22Rv1 (cell line): ENCODE measurements at regions not wholly inside any gene's neighbourhood (a gene's known extent, or its start where the extent isn't known, plus 50 kb on each side); places are given as distances from the start of the nearest gene placed in this dataset.

Experiments
- H3K27ac ChIP-seq: fragments of 450-650 bp; 2 replicates; pipeline ENCODE4 v1.5.1; 2017
- ZFX ChIP-seq: fragments of 450-650 bp; IDR thresholded peaks from 2 replicates; pipeline ENCODE4 v1.6.1; 2017; ENCODE audit warnings: antibody characterized with exemption, borderline replicate concordance
- TF ChIP-seq, protein P1 (sequence below): fragments of 450-650 bp; IDR thresholded peaks from 2 replicates; pipeline ENCODE4 v1.5.1; 2017; ENCODE audit warnings: mild to moderate bottlenecking

DNA sequence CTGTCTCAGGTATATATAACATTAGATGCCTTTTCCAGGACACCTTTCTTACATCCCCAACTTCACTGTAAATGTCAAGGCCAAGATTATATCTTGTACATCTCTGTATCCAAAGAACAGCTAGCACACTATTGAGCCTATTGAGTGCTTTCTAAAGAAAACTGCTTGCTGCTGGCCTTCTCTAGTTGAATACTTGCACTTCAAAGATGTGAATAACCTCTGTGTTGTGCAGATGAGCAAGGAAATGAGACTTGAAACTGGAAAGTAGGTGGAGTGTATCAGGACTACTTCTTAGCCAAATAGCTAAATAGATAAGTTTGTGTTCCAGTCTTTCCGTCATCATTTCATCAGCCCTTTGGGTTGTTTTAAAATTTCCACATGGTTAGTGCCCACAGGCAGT lies 704.4 kb upstream of the AMOT start:
- TF ChIP-seq, protein P1, sequence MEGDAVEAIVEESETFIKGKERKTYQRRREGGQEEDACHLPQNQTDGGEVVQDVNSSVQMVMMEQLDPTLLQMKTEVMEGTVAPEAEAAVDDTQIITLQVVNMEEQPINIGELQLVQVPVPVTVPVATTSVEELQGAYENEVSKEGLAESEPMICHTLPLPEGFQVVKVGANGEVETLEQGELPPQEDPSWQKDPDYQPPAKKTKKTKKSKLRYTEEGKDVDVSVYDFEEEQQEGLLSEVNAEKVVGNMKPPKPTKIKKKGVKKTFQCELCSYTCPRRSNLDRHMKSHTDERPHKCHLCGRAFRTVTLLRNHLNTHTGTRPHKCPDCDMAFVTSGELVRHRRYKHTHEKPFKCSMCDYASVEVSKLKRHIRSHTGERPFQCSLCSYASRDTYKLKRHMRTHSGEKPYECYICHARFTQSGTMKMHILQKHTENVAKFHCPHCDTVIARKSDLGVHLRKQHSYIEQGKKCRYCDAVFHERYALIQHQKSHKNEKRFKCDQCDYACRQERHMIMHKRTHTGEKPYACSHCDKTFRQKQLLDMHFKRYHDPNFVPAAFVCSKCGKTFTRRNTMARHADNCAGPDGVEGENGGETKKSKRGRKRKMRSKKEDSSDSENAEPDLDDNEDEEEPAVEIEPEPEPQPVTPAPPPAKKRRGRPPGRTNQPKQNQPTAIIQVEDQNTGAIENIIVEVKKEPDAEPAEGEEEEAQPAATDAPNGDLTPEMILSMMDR = no peak
- no peak for TF ChIP-seq ZFX
- no peak overlapping the region for H3K27ac ChIP-seq

DNA sequence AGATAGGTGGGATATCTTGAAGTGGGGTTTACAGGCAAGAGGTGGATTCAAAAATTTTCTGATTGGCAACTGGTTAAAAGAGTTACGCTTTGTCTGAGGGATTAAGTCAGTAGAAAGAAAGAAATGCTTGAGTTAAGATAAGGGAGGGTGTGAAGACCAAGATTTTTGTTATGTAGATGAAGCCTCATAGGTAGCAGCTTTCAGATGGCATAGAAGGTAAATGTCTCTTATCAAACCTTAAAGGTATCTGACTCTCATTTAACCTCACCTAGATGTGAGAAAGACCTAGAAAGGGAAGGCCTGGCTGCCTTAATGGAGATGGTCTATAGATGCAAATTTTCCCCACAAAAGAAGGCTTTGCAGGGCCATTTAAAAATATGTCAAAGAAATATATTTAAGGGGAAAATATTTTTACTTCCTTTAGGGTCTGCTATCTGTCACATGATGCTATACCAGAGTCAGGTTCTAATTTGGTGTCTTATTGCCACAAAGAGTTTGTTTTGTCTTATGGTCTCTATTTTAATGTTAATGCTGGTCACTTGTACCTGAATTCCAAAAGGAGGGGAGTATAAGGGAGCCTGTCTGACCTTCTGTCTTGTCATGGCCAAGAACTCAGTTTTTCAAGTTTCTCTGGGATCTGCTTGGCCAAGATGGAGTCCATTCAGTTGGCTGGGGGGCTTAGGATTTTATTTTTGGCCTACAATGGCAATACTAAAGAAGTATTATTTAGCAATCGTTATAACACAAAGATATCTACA lies 699.1 kb upstream of the AMOT start:
- no peak overlapping the region for H3K27ac ChIP-seq
- TF ChIP-seq, protein P1 = no peak
- TF ChIP-seq ZFX = no peak

DNA sequence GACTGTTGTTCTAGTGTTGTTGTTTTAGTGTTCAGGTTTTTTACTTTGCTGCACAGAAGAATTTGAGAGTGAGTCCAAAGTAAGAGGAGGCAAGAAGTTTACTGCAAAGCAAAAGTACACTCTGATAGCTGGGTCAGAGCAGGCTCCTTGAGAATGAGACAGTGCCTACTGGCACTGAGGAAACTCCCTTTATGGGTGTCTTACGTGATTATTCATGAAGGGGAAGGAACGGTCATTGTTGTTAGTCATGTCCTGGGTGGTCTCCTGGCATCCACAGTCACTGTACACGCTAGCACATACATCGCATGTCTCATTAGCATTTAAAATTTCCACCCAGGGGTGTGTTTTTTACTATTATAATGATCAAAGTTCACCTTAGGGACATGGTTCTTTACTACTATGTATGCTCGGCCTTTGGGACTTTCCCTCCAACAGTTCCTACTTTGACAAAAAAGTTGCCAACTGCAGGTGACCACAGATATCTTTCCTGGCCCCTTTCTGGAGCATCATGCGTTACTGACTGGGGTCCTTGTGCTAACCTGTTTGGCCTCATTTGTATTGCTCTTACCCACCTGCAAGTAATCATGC lies 688.9 kb upstream of the AMOT start:
- no peak overlapping the region for H3K27ac ChIP-seq
- TF ChIP-seq ZFX = no peak
- TF ChIP-seq, protein P1 = no peak

DNA sequence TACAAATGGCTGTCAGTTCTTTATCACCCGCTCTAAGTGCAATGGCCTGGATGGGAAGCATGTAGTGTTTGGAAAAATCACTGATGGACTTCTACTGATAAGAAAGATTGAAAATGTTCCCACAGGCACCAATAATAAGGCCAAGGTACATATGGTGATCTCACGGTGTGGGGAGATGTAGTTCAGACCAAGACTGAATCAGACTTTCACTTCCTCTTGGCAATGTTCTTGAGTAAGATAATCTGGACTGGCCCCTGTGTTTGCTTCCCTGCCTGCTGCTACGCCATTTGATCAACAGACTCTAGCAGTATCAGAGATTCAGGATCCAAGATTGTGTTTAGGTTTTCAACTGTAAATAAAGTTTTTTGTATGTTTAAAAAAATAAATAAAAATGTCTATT lies 682.2 kb upstream of the AMOT start:
- no peak for TF ChIP-seq ZFX
- TF ChIP-seq, protein P1 = no peak
- no peak overlapping the region for H3K27ac ChIP-seq

DNA sequence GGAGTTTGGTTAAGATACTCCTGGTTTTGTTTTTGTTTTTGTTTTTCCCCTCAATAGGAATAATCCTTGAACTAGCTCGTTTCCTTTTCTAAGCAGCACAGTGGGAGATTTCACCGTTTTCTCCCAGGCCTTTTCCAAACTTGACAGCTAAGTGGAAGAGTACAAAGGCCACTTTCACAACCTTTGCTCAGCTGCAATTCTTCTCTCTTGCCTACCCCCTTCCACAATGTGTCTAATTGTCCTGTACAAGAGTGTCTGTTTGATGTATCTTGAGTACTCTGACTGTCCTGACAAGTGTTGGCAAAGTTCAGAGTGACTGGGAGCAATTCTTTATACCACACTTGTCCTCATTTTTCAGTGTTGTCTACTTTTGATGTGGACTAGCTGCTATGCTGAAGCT lies 674.3 kb upstream of the AMOT start:
- TF ChIP-seq, protein P1 = no peak
- no peak for TF ChIP-seq ZFX
- no peak overlapping the region for H3K27ac ChIP-seq

DNA sequence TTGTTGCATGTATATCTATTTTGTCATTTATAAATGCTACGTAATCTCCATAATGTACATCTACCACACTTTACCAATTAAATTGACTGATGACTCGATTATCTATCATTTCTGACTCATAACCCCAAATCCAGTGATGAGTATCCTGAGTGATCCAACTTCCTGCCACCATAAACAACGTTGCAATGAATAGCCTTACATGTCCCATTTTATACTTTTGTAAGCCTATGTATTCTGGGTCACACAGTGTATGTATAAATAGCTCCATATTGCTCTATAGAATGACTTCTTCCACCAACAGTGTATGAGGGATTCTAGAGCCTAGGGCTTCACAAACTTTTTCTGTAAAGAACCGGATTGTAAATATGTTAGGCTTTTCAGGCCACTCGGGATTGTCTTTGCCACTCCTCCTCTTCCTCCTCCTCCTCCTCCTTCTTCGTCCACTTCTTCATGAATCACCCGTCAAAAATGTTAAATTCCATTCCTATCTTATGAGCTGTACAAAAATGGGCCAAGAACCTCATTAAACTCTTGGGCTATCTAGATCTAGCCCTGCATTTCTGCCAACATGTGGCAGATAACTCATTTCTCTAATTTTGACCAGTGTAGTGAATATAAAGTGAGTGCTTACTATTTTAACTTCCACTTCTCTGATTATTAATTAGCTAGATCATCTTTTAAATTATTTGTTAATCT lies 672.2 kb upstream of the AMOT start:
- TF ChIP-seq, protein P1 = no peak
- TF ChIP-seq ZFX = no peak
- H3K27ac ChIP-seq = no peak overlapping the region

DNA sequence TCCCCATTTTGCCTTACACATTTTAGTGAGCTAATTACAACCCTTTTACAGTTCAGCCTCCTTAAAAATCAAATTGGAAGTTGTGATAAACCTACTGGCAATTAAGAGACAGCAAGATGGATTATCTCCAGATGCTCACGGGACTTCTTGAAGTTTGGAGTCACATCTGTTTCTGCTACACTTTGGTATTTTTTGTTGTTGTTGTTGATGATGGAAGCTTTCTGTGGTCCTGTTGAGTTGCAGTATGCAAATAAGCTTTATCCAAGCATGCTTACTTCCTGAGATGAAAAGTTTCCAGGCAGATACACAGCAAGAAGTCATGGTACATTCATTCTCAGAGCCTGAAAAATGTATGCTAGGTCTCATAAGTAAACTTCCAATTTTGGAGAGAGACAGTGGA lies 670.0 kb upstream of the AMOT start:
- H3K27ac ChIP-seq = no peak overlapping the region
- TF ChIP-seq ZFX = no peak
- TF ChIP-seq, protein P1 = no peak
